Mesendoderm (in vitro differentiated cells): ENCODE measurements at regions not wholly inside any gene's neighbourhood (a gene's known extent, or its start where the extent isn't known, plus 50 kb on each side); places are given as distances from the start of the nearest gene placed in this dataset.
A peak's percentile ranks its signal among the peaks of the same experiment; 100 is the strongest.
"Not testable (repeated sequence)": the region's sequence is repeated elsewhere in the genome, so short reads cannot be mapped to it uniquely, and the experiment has no call there.

Source experiments
- DNase-seq: peaks from one replicate; pipeline ENCODE4 v3.0.0; 2013
- H2AK5ac ChIP-seq: 2 replicates; pipeline ENCODE4 v1.6.1; 2013; ENCODE audit warnings: low read length, inconsistent platforms
- H2BK120ac ChIP-seq: 2 replicates; pipeline ENCODE4 v1.6.1; 2013; ENCODE audit warnings: low read depth, mild to moderate bottlenecking, low read length, moderate library complexity, mixed read lengths
- H2BK15ac ChIP-seq: replicated peaks from 2 replicates; pipeline ENCODE4 v1.6.1; 2013; ENCODE audit warnings: low read depth, mild to moderate bottlenecking, moderate library complexity
- H2BK5ac ChIP-seq: 2 replicates; pipeline ENCODE4 v1.6.1; 2013; ENCODE audit warnings: low read length, inconsistent platforms
- H3K18ac ChIP-seq: 2 replicates; pipeline ENCODE4 v1.6.1; 2013; ENCODE audit warnings: mild to moderate bottlenecking, low read length, mixed read lengths
- H3K23ac ChIP-seq: one replicate; pipeline ENCODE4 v1.6.1; 2013; ENCODE audit warnings: low read length
- H3K27ac ChIP-seq: 2 replicates; pipeline ENCODE4 v1.5.1; 2013; ENCODE audit warnings: low read depth, mild to moderate bottlenecking, inconsistent platforms, low read length, moderate library complexity
- H3K27me3 ChIP-seq: 2 replicates; pipeline ENCODE4 v1.6.1; 2013; ENCODE audit warnings: low read length, control low read depth, mild to moderate bottlenecking, inconsistent platforms; ENCODE audit not compliant: insufficient read depth, poor library complexity
- H3K36me3 ChIP-seq: 2 replicates; pipeline ENCODE4 v1.6.1; 2013; ENCODE audit warnings: low read length, inconsistent platforms; ENCODE audit not compliant: control insufficient read depth, insufficient read depth
- H3K4ac ChIP-seq: one replicate; pipeline ENCODE4 v1.6.1; 2013; ENCODE audit warnings: low read depth, mild to moderate bottlenecking, low read length, moderate library complexity
- H3K4me1 ChIP-seq: 2 replicates; pipeline ENCODE4 v1.6.1; 2013; ENCODE audit warnings: low read depth, low read length, inconsistent platforms; ENCODE audit not compliant: control insufficient read depth
- H3K4me2 ChIP-seq: 2 replicates; pipeline ENCODE4 v1.6.1; 2013; ENCODE audit warnings: low read length
- H3K4me3 ChIP-seq: 2 replicates; pipeline ENCODE4 v1.5.1; 2013; ENCODE audit warnings: mild to moderate bottlenecking, low read length
- H3K56ac ChIP-seq: one replicate; pipeline ENCODE4 v1.6.1; 2013; ENCODE audit warnings: low read length
- H3K79me1 ChIP-seq: 2 replicates; pipeline ENCODE4 v1.6.1; 2013; ENCODE audit warnings: low read length, inconsistent platforms
- H3K79me2 ChIP-seq: 2 replicates; pipeline ENCODE4 v1.6.1; 2013; ENCODE audit warnings: mild to moderate bottlenecking, low read length; ENCODE audit not compliant: control insufficient read depth, insufficient read depth
- H3K9ac ChIP-seq: 2 replicates; pipeline ENCODE4 v1.6.1; 2013; ENCODE audit warnings: low read length, inconsistent platforms
- H4K5ac ChIP-seq: one replicate; pipeline ENCODE4 v1.6.1; 2013; ENCODE audit warnings: low read length
- H4K8ac ChIP-seq: one replicate; pipeline ENCODE4 v1.6.1; 2013; ENCODE audit warnings: low read depth, mild to moderate bottlenecking, control low read depth, low read length, moderate library complexity
- WGBS: extraction: QIAGEN DNeasy Blood & Tissue Kit; methylation state at CpG from one replicate; pipeline ENCODE4 v1.1.7; 2013; ENCODE audit warnings: low lambda C conversion rate, missing lambda C conversion rate; ENCODE audit not compliant: insufficient coverage; ENCODE audit errors: extremely low coverage; 5-methylcytosine and 5-hydroxymethylcytosine counted together

GRCh38 chr20:51943326-51943725 lies 141.0 kb upstream of the SALL4 start:
- H3K27me3 ChIP-seq, H2BK120ac ChIP-seq, H4K5ac ChIP-seq, H3K4ac ChIP-seq, H2BK15ac ChIP-seq, H3K27ac ChIP-seq, H3K23ac ChIP-seq, H3K18ac ChIP-seq, DNase-seq, H3K4me3 ChIP-seq, H3K56ac ChIP-seq, H3K36me3 ChIP-seq, H4K8ac ChIP-seq, H2AK5ac ChIP-seq, H3K79me2 ChIP-seq, H3K4me2 ChIP-seq, H3K4me1 ChIP-seq, H3K79me1 ChIP-seq, H3K9ac ChIP-seq, H2BK5ac ChIP-seq: not testable (repeated sequence)
- no CpG with 5 or more reads among the region's 6 CpGs for WGBS

DNA sequence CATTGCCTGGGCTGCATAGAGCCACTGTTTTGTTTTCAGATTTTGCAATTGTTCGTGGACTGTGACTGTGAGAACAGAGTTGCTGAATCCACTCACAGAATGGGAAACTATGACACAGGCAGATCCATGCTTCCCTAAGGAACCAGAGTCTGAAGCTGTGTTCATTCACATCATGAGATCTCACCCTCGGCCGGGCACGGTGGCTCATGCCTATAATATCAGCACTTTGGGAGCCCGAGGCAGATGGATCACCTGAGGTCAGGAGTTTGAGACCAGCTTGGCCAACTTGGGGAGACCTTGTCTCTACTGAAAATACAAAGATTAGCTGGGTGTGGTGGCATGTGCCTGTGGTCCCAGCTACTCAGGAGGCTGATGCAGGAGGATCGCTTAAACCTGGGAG lies 139.2 kb upstream of the SALL4 start:
- H2BK120ac ChIP-seq = no peak overlapping the region
- H2BK5ac ChIP-seq = no peak overlapping the region
- no peak overlapping the region for H3K18ac ChIP-seq
- H3K27me3 ChIP-seq = no peaks in the 10 kb centered on the region
- no peak for DNase-seq
- H3K27ac ChIP-seq = no peak overlapping the region
- no CpG with 5 or more reads among the region's 6 CpGs for WGBS
- no peak overlapping the region for H3K4me2 ChIP-seq
- H4K8ac ChIP-seq = no peak overlapping the region
- H3K79me1 ChIP-seq = no peaks in the 10 kb centered on the region
- H3K9ac ChIP-seq = no peak overlapping the region
- no peak overlapping the region for H2AK5ac ChIP-seq
- no peak overlapping the region for H3K23ac ChIP-seq
- no peak overlapping the region for H4K5ac ChIP-seq
- H2BK15ac ChIP-seq = peak overlapping the region; percentile 36
- no peaks in the 10 kb centered on the region for H3K36me3 ChIP-seq
- no peaks in the 10 kb centered on the region for H3K4me1 ChIP-seq
- no peak overlapping the region for H3K4me3 ChIP-seq
- H3K56ac ChIP-seq = no peak overlapping the region
- no peak overlapping the region for H3K4ac ChIP-seq
- H3K79me2 ChIP-seq = no peaks in the 10 kb centered on the region

DNA sequence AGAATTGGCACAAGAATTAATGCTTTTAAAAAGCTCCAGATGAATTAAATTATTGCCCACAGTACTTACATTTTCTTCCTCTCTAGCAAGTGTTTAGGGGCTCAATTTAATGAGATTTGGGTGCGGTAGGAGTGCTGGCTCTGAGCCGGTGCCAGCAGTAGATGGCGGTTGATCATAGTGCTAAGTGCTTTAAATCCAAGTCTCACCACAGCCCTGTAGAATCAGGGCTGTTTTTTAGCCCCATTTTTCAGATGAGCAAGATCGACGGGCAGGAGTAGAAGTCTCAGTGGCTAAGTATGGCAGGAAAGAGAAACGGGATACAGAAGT lies 136.9 kb upstream of the SALL4 start:
- H2BK5ac ChIP-seq = no peak overlapping the region
- H3K4me3 ChIP-seq = no peak overlapping the region
- H3K4me2 ChIP-seq = no peak overlapping the region
- no peak overlapping the region for H2AK5ac ChIP-seq
- H3K4ac ChIP-seq = no peak overlapping the region
- H3K79me2 ChIP-seq = no peaks in the 10 kb centered on the region
- no peak overlapping the region for H2BK120ac ChIP-seq
- WGBS = no CpG with 5 or more reads among the region's 6 CpGs
- H3K36me3 ChIP-seq = no peaks in the 10 kb centered on the region
- H4K8ac ChIP-seq = no peak overlapping the region
- H3K4me1 ChIP-seq = peaks cover 4% of the 10 kb centered on the region
- no peaks in the 10 kb centered on the region for H3K79me1 ChIP-seq
- H3K23ac ChIP-seq = no peak overlapping the region
- no peaks in the 10 kb centered on the region for H3K27me3 ChIP-seq
- H4K5ac ChIP-seq = no peak overlapping the region
- DNase-seq = no peak
- no peak overlapping the region for H2BK15ac ChIP-seq
- H3K18ac ChIP-seq = no peak overlapping the region
- H3K56ac ChIP-seq = no peak overlapping the region
- H3K9ac ChIP-seq = no peak overlapping the region
- no peak overlapping the region for H3K27ac ChIP-seq

GRCh38 chr20:51938559-51939258 lies 136.4 kb upstream of the SALL4 start:
- WGBS = no CpG with 5 or more reads among the region's 5 CpGs
- no peak overlapping the region for H3K27ac ChIP-seq
- no peak overlapping the region for H3K4me3 ChIP-seq
- no peak overlapping the region for H3K4ac ChIP-seq
- no peaks in the 10 kb centered on the region for H3K27me3 ChIP-seq
- no peak overlapping the region for H3K23ac ChIP-seq
- no peak overlapping the region for H2AK5ac ChIP-seq
- peaks cover 4% of the 10 kb centered on the region for H3K4me1 ChIP-seq
- no peak overlapping the region for H2BK15ac ChIP-seq
- H3K18ac ChIP-seq = no peak overlapping the region
- no peaks in the 10 kb centered on the region for H3K36me3 ChIP-seq
- no peak overlapping the region for H4K5ac ChIP-seq
- no peak overlapping the region for H2BK120ac ChIP-seq
- H3K79me2 ChIP-seq = no peaks in the 10 kb centered on the region
- H3K79me1 ChIP-seq = no peaks in the 10 kb centered on the region
- H3K9ac ChIP-seq = no peak overlapping the region
- H3K56ac ChIP-seq = no peak overlapping the region
- no peak overlapping the region for H2BK5ac ChIP-seq
- no peak overlapping the region for H4K8ac ChIP-seq
- no peak overlapping the region for H3K4me2 ChIP-seq
- no peak for DNase-seq

DNA sequence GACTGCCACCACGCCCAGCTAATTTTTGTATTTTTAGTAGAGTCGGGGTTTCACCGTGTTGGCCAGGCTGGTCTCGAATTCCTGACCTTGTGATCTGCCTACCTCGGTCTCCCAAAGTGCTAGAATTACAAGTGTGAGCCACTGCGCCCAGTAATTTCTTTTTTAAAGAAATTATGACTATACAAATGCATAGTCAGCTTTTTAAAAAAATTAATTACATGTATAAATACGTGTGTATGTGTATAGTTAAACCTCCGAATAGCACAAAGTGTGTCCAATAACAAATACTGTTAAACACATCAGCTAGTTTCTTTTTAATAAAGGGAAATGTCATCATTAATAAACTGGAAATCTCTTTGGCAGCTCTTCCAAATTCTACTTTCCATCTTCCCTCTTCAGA lies 135.5 kb upstream of the SALL4 start:
- WGBS = no CpG with 5 or more reads among the region's 8 CpGs
- no peaks in the 10 kb centered on the region for H3K79me2 ChIP-seq
- H2BK5ac ChIP-seq = no peak overlapping the region
- no peak overlapping the region for H3K27ac ChIP-seq
- H3K23ac ChIP-seq = no peak overlapping the region
- no peak overlapping the region for H4K8ac ChIP-seq
- no peak overlapping the region for H2BK15ac ChIP-seq
- no peak overlapping the region for H3K4me3 ChIP-seq
- H3K27me3 ChIP-seq = no peaks in the 10 kb centered on the region
- H3K9ac ChIP-seq = no peak overlapping the region
- no peaks in the 10 kb centered on the region for H3K36me3 ChIP-seq
- no peak overlapping the region for H2BK120ac ChIP-seq
- DNase-seq = no peak
- H4K5ac ChIP-seq = no peak overlapping the region
- no peak overlapping the region for H3K56ac ChIP-seq
- peaks cover 4% of the 10 kb centered on the region for H3K4me1 ChIP-seq
- no peak overlapping the region for H3K18ac ChIP-seq
- no peak overlapping the region for H3K4me2 ChIP-seq
- no peak overlapping the region for H3K4ac ChIP-seq
- H3K79me1 ChIP-seq = no peaks in the 10 kb centered on the region
- H2AK5ac ChIP-seq = no peak overlapping the region

DNA sequence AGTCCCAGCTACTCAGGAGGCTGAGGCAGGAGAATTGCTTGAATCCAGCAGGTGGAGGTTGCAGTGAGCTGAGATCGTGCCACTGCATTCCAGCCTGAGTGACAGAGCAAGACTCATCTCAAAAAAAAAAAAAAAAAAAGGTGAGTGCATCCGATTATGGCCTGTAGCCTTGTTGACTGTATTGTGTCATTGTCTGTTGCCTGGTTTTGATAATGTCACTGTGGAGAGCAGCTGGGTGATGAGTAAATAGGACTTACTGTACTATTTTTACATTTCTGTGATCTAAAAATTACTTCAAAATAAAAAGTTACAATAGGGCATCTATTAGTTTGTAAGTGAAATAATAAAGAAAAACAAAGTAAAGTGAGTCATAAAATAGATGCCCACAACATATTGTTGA lies 134.1 kb upstream of the SALL4 start:
- no peak overlapping the region for H3K4ac ChIP-seq
- no peak overlapping the region for H3K56ac ChIP-seq
- H2AK5ac ChIP-seq = no peak overlapping the region
- H3K18ac ChIP-seq = no peak overlapping the region
- H3K4me1 ChIP-seq = peaks cover 4% of the 10 kb centered on the region
- no peaks in the 10 kb centered on the region for H3K36me3 ChIP-seq
- H3K27me3 ChIP-seq = no peaks in the 10 kb centered on the region
- no peak overlapping the region for H3K9ac ChIP-seq
- H3K79me1 ChIP-seq = no peaks in the 10 kb centered on the region
- H4K8ac ChIP-seq = no peak overlapping the region
- no peak overlapping the region for H4K5ac ChIP-seq
- H3K4me3 ChIP-seq = no peak overlapping the region
- WGBS = no CpG with 5 or more reads among the region's 2 CpGs
- no peak overlapping the region for H2BK15ac ChIP-seq
- no peak for DNase-seq
- H3K4me2 ChIP-seq = no peak overlapping the region
- H2BK120ac ChIP-seq = no peak overlapping the region
- no peaks in the 10 kb centered on the region for H3K79me2 ChIP-seq
- no peak overlapping the region for H2BK5ac ChIP-seq
- no peak overlapping the region for H3K23ac ChIP-seq
- H3K27ac ChIP-seq = no peak overlapping the region
